ENCODE measurements at regions not wholly inside any gene's neighbourhood (a gene's known extent, or its start where the extent isn't known, plus 50 kb on each side); places are given as distances from the start of the nearest gene placed in this dataset.
"Not testable (repeated sequence)": the region's sequence is repeated elsewhere in the genome, so short reads cannot be mapped to it uniquely, and the experiment has no call there.

DNA sequence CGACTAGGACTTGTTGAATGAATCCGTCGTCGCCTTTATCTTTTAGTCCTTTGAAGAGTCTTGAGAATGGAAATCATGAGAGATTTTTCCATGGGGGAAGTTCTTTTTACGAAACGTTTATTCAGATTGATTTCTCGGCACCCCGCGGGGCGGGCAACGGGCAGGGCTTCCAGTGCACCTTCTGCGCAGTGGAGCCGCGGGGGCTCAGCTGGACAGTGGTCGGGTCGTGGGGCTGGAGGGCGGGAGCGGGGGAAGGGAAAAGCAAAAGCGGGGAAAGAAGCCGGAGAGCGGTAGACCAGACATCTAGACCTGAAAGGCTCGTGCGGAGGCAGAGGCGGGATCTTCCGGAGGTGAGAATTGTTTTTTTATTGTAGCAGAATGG, 103.0 kb downstream of the NBPF11 start:
- peak overlapping the region; percentile 21 to 33 for H3K4me3 ChIP-seq (replicated peaks in 1 of 2; ENCODE audit: low read depth in 2 of 2, low read length in 2 of 2)

DNA sequence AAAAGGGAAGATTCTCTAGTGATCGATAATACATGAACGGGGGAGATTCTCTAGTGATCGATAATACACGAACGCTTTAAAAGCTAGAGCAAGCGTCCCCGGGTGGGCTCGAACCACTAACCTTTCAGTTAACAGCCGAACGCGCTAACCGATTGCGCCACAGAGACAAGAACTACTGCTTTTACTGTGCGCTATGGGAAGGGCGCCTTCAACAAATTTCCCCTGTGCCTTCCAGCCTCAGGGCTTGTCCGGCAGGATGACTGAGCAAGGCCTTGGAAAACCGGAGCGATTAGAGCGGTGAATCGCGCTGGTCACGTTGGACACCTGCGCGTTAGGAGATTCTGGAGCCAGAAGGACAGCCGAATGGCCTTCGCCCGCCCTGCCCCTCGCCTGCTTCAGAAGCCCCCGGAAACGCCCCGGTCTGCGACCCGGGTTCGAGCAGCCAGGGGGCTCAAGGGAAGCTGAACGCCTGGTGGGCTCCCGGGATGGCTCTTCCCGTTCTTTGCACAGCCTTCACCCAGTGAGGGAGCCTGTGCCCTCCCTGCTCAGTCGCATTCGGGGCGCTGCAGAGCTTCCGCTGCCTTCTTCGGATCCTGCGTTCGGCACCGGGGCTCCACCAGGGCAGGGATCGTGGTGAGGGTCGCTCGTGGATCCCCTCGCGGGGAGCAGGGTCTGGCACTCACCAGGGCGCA, 103.5 kb downstream of the NBPF11 start:
- peak overlapping the region in 1 of 2 donors; percentile 33 for H3K4me3 ChIP-seq (replicated peaks in 1 of 2; ENCODE audit: low read depth in 2 of 2, low read length in 2 of 2)
- DNase-seq (ENCODE audit: low read depth in 2 of 2): peak; percentile 19 to 49

More for the DNA sequence above, 103.0 kb downstream of the NBPF11 start:
- DNase-seq (ENCODE audit: low read depth in 2 of 2): peak in 1 of 2 donors; percentile 1

GRCh38 chr1:148045872-148046271, 106.2 kb downstream of the NBPF11 start:
- not testable (repeated sequence) for H3K4me3 ChIP-seq (replicated peaks in 1 of 2; ENCODE audit: low read depth in 2 of 2, low read length in 2 of 2); DNase-seq (ENCODE audit: low read depth in 2 of 2)

DNA sequence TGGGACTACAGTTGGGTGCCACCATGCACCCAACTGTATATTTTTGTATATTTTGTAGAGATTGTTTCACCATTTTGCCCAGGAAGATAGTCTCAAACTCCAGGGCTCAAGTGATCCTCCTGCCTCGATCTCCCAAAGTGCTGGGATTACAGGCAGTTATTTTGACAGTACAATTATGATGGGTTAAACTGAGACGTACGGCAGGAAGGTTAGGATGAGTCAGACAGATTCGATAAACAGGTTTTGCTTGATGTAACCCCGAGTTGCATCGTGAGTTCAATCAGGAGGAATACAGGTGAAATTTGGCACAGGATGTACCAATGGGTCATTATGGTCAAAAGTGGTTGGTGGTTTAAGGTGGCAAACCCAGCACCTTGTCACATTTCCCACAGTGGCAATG, 107.6 kb downstream of the NBPF11 start:
- not testable (repeated sequence) for H3K4me3 ChIP-seq (replicated peaks in 1 of 2; ENCODE audit: low read depth in 2 of 2, low read length in 2 of 2); DNase-seq (ENCODE audit: low read depth in 2 of 2)
